ENCODE measurements at regions not wholly inside any gene's neighbourhood (a gene's known extent, or its start where the extent isn't known, plus 50 kb on each side); places are given as distances from the start of the nearest gene placed in this dataset.

DNA sequence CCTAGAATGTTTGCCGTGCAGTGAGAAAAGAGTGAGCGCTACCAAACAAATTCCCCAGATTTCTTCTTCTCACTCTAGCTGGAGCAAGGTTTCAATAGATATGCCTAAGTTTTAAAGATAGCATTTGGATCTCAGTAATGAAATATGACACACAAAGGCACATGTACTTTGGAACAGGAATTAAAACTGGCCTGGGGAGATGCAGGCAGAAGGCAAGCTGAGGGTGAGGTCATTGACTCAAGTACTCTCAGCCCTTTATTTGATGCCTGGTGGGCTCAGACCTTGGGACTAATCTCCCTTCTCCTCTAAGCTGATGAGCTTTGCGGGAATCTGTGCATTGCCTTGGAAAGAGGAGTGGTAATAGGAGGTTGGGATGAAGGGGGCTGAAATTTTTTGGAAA is 323.3 kb upstream of the SLC30A5 start:
- ChIA-PET CTCF (no interaction called here), POLR2A (no interaction called here)
- Histone ChIP-seq H2AFZ (ENCODE audit: insufficient read depth, low read depth, low read length, poor library complexity, severe bottlenecking) (no peak overlapping the region), H3K4me1 (ENCODE audit: control insufficient read depth in 2 of 2, insufficient read depth in 2 of 2, low read length in 2 of 2) (peaks cover 0 to 4% of the 10 kb centered on the region in 2 donors), H3K9me3 (ENCODE audit: control extremely low read depth in 1 of 3, control insufficient read depth in 2 of 3, insufficient read depth in 1 of 3, low read length in 2 of 3) (peaks cover 0 to 3% (median 0%) of the 10 kb centered on the region in 3 donors), H3K36me3 (replicated peaks in 1 of 2; ENCODE audit: control extremely low read depth in 1 of 2, control insufficient read depth in 1 of 2, extremely low read depth in 1 of 2, insufficient read depth in 2 of 2, low read length in 1 of 2) (no peaks in the 10 kb centered on the region), H3K27me3 (replicated peaks in 1 of 4; ENCODE audit: control extremely low read depth in 1 of 4, control insufficient read depth in 3 of 4, insufficient read depth in 4 of 4, low read length in 3 of 4) (peaks cover 0 to 2% (median 0%) of the 10 kb centered on the region in 4 experiments), H4K20me1 (ENCODE audit: control insufficient read depth, insufficient read depth, low read length, poor library complexity, severe bottlenecking) (no peaks in the 10 kb centered on the region), H3K9ac (ENCODE audit: low read length) (no peak overlapping the region), H3K4me2 (replicated peaks; ENCODE audit: low read depth, low read length, poor library complexity, severe bottlenecking) (no peak overlapping the region), H3K79me2 (ENCODE audit: control insufficient read depth, insufficient read depth, low read length) (no peaks in the 10 kb centered on the region), H3K4me3 (ENCODE audit: control extremely low read depth in 1 of 5, extremely low read depth in 1 of 5, insufficient read depth in 1 of 5, low read depth in 2 of 5, low read length in 4 of 5) (no peak overlapping the region), H3K27ac (ENCODE audit: low read length in 2 of 2) (no peak overlapping the region)
- TF ChIP-seq EZH2 (IDR thresholded peaks at IDR 0.05; ENCODE audit: borderline replicate concordance, insufficient read depth, low read depth, low read length, poor library complexity, severe bottlenecking) = no peak
- TF ChIP-seq, protein P1, sequence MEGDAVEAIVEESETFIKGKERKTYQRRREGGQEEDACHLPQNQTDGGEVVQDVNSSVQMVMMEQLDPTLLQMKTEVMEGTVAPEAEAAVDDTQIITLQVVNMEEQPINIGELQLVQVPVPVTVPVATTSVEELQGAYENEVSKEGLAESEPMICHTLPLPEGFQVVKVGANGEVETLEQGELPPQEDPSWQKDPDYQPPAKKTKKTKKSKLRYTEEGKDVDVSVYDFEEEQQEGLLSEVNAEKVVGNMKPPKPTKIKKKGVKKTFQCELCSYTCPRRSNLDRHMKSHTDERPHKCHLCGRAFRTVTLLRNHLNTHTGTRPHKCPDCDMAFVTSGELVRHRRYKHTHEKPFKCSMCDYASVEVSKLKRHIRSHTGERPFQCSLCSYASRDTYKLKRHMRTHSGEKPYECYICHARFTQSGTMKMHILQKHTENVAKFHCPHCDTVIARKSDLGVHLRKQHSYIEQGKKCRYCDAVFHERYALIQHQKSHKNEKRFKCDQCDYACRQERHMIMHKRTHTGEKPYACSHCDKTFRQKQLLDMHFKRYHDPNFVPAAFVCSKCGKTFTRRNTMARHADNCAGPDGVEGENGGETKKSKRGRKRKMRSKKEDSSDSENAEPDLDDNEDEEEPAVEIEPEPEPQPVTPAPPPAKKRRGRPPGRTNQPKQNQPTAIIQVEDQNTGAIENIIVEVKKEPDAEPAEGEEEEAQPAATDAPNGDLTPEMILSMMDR (IDR thresholded peaks at IDR 0.05) = no peak
- Mint-ChIP-seq H3K4me1 (peaks cover 5% of the 10 kb centered on the region), H3K27me3 (no peaks in the 10 kb centered on the region), H3K27ac (no peak overlapping the region), H3K4me3 (no peak overlapping the region), H3K9me3 (ENCODE audit: insufficient read depth) (peaks cover 5% of the 10 kb centered on the region)
- ATAC-seq (ENCODE audit: low read depth) = no peak
- intact Hi-C loops (cut with micrococcal nuclease) = no loop called here
- no CpG with 5 or more reads among the region's 3 CpGs for WGBS (ENCODE audit: insufficient coverage)
- no peak for DNase-seq

DNA sequence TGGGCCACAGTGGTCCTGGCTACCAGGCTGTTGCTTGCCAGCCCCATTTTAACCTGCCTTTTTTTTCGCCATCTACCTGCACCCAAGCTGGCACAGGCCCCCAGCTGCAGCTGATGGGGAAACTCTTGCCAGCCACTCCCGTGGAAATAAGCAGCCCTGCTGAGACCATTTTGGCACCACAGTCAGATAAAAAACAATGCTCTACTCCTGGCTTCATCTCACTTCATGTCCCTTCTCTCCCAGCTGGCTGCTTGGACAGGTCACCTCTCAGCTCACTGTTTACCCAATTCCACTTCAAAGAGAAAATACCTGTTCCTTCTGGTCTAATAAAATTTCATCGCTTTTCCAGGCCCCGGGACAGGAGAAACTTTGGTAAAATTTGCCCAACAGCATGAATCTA is 322.6 kb upstream of the SLC30A5 start:
- WGBS (ENCODE audit: insufficient coverage) = 95% methylated on average over 4 of the region's 4 CpGs
- ChIA-PET CTCF (no interaction called here), POLR2A (no interaction called here)
- Mint-ChIP-seq H3K4me3 (no peak overlapping the region), H3K9me3 (ENCODE audit: insufficient read depth) (peaks cover 5% of the 10 kb centered on the region), H3K27ac (no peak overlapping the region), H3K27me3 (no peaks in the 10 kb centered on the region), H3K4me1 (peaks cover 5% of the 10 kb centered on the region)
- no peak overlapping the region for H3K4me3 ChIP-seq (ENCODE audit: control extremely low read depth in 1 of 5, extremely low read depth in 1 of 5, insufficient read depth in 1 of 5, low read depth in 2 of 5, low read length in 4 of 5)
- no peaks in the 10 kb centered on the region for H3K79me2 ChIP-seq (ENCODE audit: control insufficient read depth, insufficient read depth, low read length)
- ATAC-seq (ENCODE audit: low read depth) (no peak), DNase-seq (no peak)
- TF ChIP-seq, protein P1 (IDR thresholded peaks at IDR 0.05) = no peak
- no peak for TF ChIP-seq EZH2 (IDR thresholded peaks at IDR 0.05; ENCODE audit: borderline replicate concordance, insufficient read depth, low read depth, low read length, poor library complexity, severe bottlenecking)
- H3K36me3 ChIP-seq (replicated peaks in 1 of 2; ENCODE audit: control extremely low read depth in 1 of 2, control insufficient read depth in 1 of 2, extremely low read depth in 1 of 2, insufficient read depth in 2 of 2, low read length in 1 of 2) = no peaks in the 10 kb centered on the region
- peaks cover 0 to 3% (median 0%) of the 10 kb centered on the region in 3 donors for H3K9me3 ChIP-seq (ENCODE audit: control extremely low read depth in 1 of 3, control insufficient read depth in 2 of 3, insufficient read depth in 1 of 3, low read length in 2 of 3)
- H3K4me1 ChIP-seq (ENCODE audit: control insufficient read depth in 2 of 2, insufficient read depth in 2 of 2, low read length in 2 of 2) = peaks cover 0 to 4% of the 10 kb centered on the region in 2 donors
- H4K20me1 ChIP-seq (ENCODE audit: control insufficient read depth, insufficient read depth, low read length, poor library complexity, severe bottlenecking) = no peaks in the 10 kb centered on the region
- no peak overlapping the region for H3K4me2 ChIP-seq (replicated peaks; ENCODE audit: low read depth, low read length, poor library complexity, severe bottlenecking)
- intact Hi-C loops (cut with micrococcal nuclease) = no loop called here
- peaks cover 0 to 2% (median 0%) of the 10 kb centered on the region in 4 experiments for H3K27me3 ChIP-seq (replicated peaks in 1 of 4; ENCODE audit: control extremely low read depth in 1 of 4, control insufficient read depth in 3 of 4, insufficient read depth in 4 of 4, low read length in 3 of 4)
- H3K27ac ChIP-seq (ENCODE audit: low read length in 2 of 2) = no peak overlapping the region
- no peak overlapping the region for H2AFZ ChIP-seq (ENCODE audit: insufficient read depth, low read depth, low read length, poor library complexity, severe bottlenecking)
- no peak overlapping the region for H3K9ac ChIP-seq (ENCODE audit: low read length)
